ENCODE measurements at regions not wholly inside any gene's neighbourhood (a gene's known extent, or its start where the extent isn't known, plus 50 kb on each side); places are given as distances from the start of the nearest gene placed in this dataset.

GRCh38 chr4:162727766-162728165 is 438.9 kb downstream of the NAF1 start:
- no peak for DNase-seq (ENCODE audit: low read depth)

GRCh38 chr4:162727232-162727631 is 439.5 kb downstream of the NAF1 start:
- no peak for DNase-seq (ENCODE audit: low read depth)

GRCh38 chr4:162715401-162715800 is 451.3 kb downstream of the NAF1 start:
- DNase-seq (ENCODE audit: low read depth): no peak

- DNase-seq (ENCODE audit: low read depth): no peak
These were observed 458.7 kb downstream of the NAF1 start for GRCh38 chr4:162707962-162708361.

GRCh38 chr4:162706632-162707031 is 460.1 kb downstream of the NAF1 start:
- no peak for DNase-seq (ENCODE audit: low read depth)

GRCh38 chr4:162706051-162706450 is 460.6 kb downstream of the NAF1 start:
- DNase-seq (ENCODE audit: low read depth): no peak

GRCh38 chr4:162705130-162705803 is 461.4 kb downstream of the NAF1 start:
- no peak for DNase-seq (ENCODE audit: low read depth)

- no peak for DNase-seq (ENCODE audit: low read depth)
These were observed 465.8 kb downstream of the NAF1 start for GRCh38 chr4:162700815-162701361.

GRCh38 chr4:162700358-162700757 is 466.3 kb downstream of the NAF1 start:
- no peak for DNase-seq (ENCODE audit: low read depth)

- DNase-seq (ENCODE audit: low read depth): no peak
These were observed 467.1 kb downstream of the NAF1 start for GRCh38 chr4:162699629-162700028.

GRCh38 chr4:162685410-162685809 is 481.3 kb downstream of the NAF1 start:
- DNase-seq (ENCODE audit: low read depth): no peak

- DNase-seq (ENCODE audit: low read depth): no peak
These were observed 481.7 kb downstream of the NAF1 start for GRCh38 chr4:162684998-162685397.

- no peak for DNase-seq (ENCODE audit: low read depth)
These were observed 482.4 kb downstream of the NAF1 start for GRCh38 chr4:162684371-162684700.

- no peak for DNase-seq (ENCODE audit: low read depth)
These were observed 482.9 kb downstream of the NAF1 start for GRCh38 chr4:162683659-162684370.

GRCh38 chr4:162682651-162683050 is 484.0 kb downstream of the NAF1 start:
- DNase-seq (ENCODE audit: low read depth): no peak

GRCh38 chr4:162681212-162681611 is 485.5 kb downstream of the NAF1 start:
- DNase-seq (ENCODE audit: low read depth): no peak

GRCh38 chr4:162675661-162676060 is 491.0 kb downstream of the NAF1 start:
- no peak for DNase-seq (ENCODE audit: low read depth)

GRCh38 chr4:162661913-162662312 is 498.1 kb upstream of the FSTL5 start:
- DNase-seq (ENCODE audit: low read depth): no peak

GRCh38 chr4:162659716-162660115 is 495.9 kb upstream of the FSTL5 start:
- DNase-seq (ENCODE audit: low read depth): no peak

- DNase-seq (ENCODE audit: low read depth): no peak
These were observed 494.2 kb upstream of the FSTL5 start for GRCh38 chr4:162657966-162658365.

- DNase-seq (ENCODE audit: low read depth): no peak
These were observed 486.4 kb upstream of the FSTL5 start for GRCh38 chr4:162650166-162650565.

- no peak for DNase-seq (ENCODE audit: low read depth)
These were observed 481.6 kb upstream of the FSTL5 start for GRCh38 chr4:162645381-162645780.

GRCh38 chr4:162644346-162644745 is 480.5 kb upstream of the FSTL5 start:
- DNase-seq (ENCODE audit: low read depth): no peak

GRCh38 chr4:162640152-162640551 is 476.4 kb upstream of the FSTL5 start:
- DNase-seq (ENCODE audit: low read depth): no peak

Data from fibroblast of the conjunctiva (primary cell).